ENCODE measurements at regions not wholly inside any gene's neighbourhood (a gene's known extent, or its start where the extent isn't known, plus 50 kb on each side); places are given as distances from the start of the nearest gene placed in this dataset.

- Histone ChIP-seq H3K4me2 (no peak overlapping the region), H3F3A (ENCODE audit: low read depth) (no peaks in the 10 kb centered on the region), H4K20me1 (ENCODE audit: low read depth) (no peaks in the 10 kb centered on the region), H3K79me2 (ENCODE audit: low read depth) (no peaks in the 10 kb centered on the region), H3K4me1 (no peaks in the 10 kb centered on the region), H3K4me3 (no peak overlapping the region), H3K27ac (no peak overlapping the region), H3K36me3 (no peaks in the 10 kb centered on the region), H3K27me3 (no peaks in the 10 kb centered on the region), H3K9ac (no peak overlapping the region), H3K9me3 (ENCODE audit: low read depth) (no peaks in the 10 kb centered on the region), H2AFZ (replicated peaks) (no peak overlapping the region)
- Mint-ChIP-seq H3K27ac (no peak overlapping the region), H3K4me3 (no peak overlapping the region), H3K9me3 (no peaks in the 10 kb centered on the region), H3K36me3 (no peaks in the 10 kb centered on the region), H3K27me3 (ENCODE audit: insufficient read depth, low read depth) (peaks cover 3% of the 10 kb centered on the region), H3K4me1 (no peaks in the 10 kb centered on the region)
- DNase-seq (ENCODE audit: low spot score), result no peak
- no peak for TF ChIP-seq CTCF (IDR thresholded peaks at IDR 0.05)
- TF ChIP-seq EZH2phosphoT487 (IDR thresholded peaks at IDR 0.05), result no peak
- no peak for TF ChIP-seq EZH2 (IDR thresholded peaks at IDR 0.05)
Observed at GRCh38 chr20:12040261-12040660, 122.6 kb downstream of the BTBD3 start.

GRCh38 chr20:12044969-12045368 is 127.3 kb downstream of the BTBD3 start:
- Histone ChIP-seq H3K4me1 (no peaks in the 10 kb centered on the region), H3K79me2 (ENCODE audit: low read depth) (no peaks in the 10 kb centered on the region), H3K27ac (no peak overlapping the region), H3K4me3 (no peak overlapping the region), H3K4me2 (no peak overlapping the region), H4K20me1 (ENCODE audit: low read depth) (no peaks in the 10 kb centered on the region), H3K27me3 (no peaks in the 10 kb centered on the region), H3F3A (ENCODE audit: low read depth) (no peaks in the 10 kb centered on the region), H2AFZ (replicated peaks) (no peak overlapping the region), H3K36me3 (no peaks in the 10 kb centered on the region), H3K9ac (no peak overlapping the region), H3K9me3 (ENCODE audit: low read depth) (no peaks in the 10 kb centered on the region)
- H3K4me1 Mint-ChIP-seq, result no peaks in the 10 kb centered on the region
- no peaks in the 10 kb centered on the region for H3K9me3 Mint-ChIP-seq
- no peak for TF ChIP-seq CTCF (IDR thresholded peaks at IDR 0.05)
- no peak for TF ChIP-seq EZH2 (IDR thresholded peaks at IDR 0.05)
- no peak for TF ChIP-seq EZH2phosphoT487 (IDR thresholded peaks at IDR 0.05)
- no peak overlapping the region for H3K4me3 Mint-ChIP-seq
- no peak for DNase-seq (ENCODE audit: low spot score)
- H3K36me3 Mint-ChIP-seq, result no peaks in the 10 kb centered on the region
- no peak overlapping the region for H3K27ac Mint-ChIP-seq
- no peaks in the 10 kb centered on the region for H3K27me3 Mint-ChIP-seq (ENCODE audit: insufficient read depth, low read depth)

GRCh38 chr20:12047838-12048432 is 130.2 kb downstream of the BTBD3 start:
- Mint-ChIP-seq H3K4me3 (no peak overlapping the region), H3K9me3 (no peaks in the 10 kb centered on the region), H3K4me1 (no peaks in the 10 kb centered on the region), H3K36me3 (no peaks in the 10 kb centered on the region), H3K27me3 (ENCODE audit: insufficient read depth, low read depth) (no peaks in the 10 kb centered on the region), H3K27ac (no peak overlapping the region)
- H3F3A ChIP-seq (ENCODE audit: low read depth), result no peaks in the 10 kb centered on the region
- H3K27ac ChIP-seq, result no peak overlapping the region
- no peak overlapping the region for H3K9ac ChIP-seq
- no peak overlapping the region for H2AFZ ChIP-seq (replicated peaks)
- TF ChIP-seq EZH2phosphoT487 (IDR thresholded peaks at IDR 0.05) (no peak), CTCF (IDR thresholded peaks at IDR 0.05) (no peak), EZH2 (IDR thresholded peaks at IDR 0.05) (no peak)
- H3K36me3 ChIP-seq, result no peaks in the 10 kb centered on the region
- no peaks in the 10 kb centered on the region for H3K9me3 ChIP-seq (ENCODE audit: low read depth)
- no peaks in the 10 kb centered on the region for H3K27me3 ChIP-seq
- DNase-seq (ENCODE audit: low spot score), result no peak
- H3K79me2 ChIP-seq (ENCODE audit: low read depth), result no peaks in the 10 kb centered on the region
- no peak overlapping the region for H3K4me3 ChIP-seq
- H3K4me2 ChIP-seq, result no peak overlapping the region
- H3K4me1 ChIP-seq, result no peaks in the 10 kb centered on the region
- no peaks in the 10 kb centered on the region for H4K20me1 ChIP-seq (ENCODE audit: low read depth)
